ENCODE measurements at regions not wholly inside any gene's neighbourhood (a gene's known extent, or its start where the extent isn't known, plus 50 kb on each side); places are given as distances from the start of the nearest gene placed in this dataset.

DNA sequence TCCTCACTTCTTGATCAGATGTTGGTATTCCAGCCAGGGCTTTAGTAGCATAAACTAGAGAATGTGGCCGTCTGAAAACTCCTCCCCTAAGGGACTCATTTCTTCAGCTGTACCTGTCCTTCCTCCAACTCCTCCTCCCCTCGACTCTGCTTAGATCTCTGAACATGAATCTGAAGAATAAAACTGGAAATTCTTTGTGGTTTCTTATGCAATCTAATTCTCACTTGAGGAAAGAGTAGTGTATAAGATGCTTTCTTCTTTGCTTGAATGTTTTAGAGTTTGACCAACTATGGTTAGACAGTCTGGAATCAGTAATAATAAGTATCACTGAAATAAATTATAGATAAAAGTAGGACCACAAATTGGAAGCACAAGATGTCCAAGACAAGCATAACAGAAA lies 128.5 kb downstream of the LRRC70 start (continued):
- TF ChIP-seq SP2 (IDR thresholded peaks at IDR 0.05; ENCODE audit: low read length): no peak
- no peak for TF ChIP-seq CREB1 (IDR thresholded peaks at IDR 0.05)
- TF ChIP-seq KDM4A (IDR thresholded peaks at IDR 0.05; ENCODE audit: low read depth, low read length, severe bottlenecking): no peak
- no peak for TF ChIP-seq EP300 (IDR thresholded peaks at IDR 0.05; ENCODE audit: borderline replicate concordance in 1 of 2, low read depth in 2 of 2, low read length in 2 of 2)
- TF ChIP-seq MAFK (IDR thresholded peaks at IDR 0.05; ENCODE audit: low read depth, low read length): no peak
- TF ChIP-seq KDM1A (IDR thresholded peaks at IDR 0.05; ENCODE audit: borderline replicate concordance, low read length): no peak
- no peak for TF ChIP-seq RBBP5 (IDR thresholded peaks at IDR 0.05; ENCODE audit: borderline replicate concordance, low read depth, low read length)
- TF ChIP-seq BRCA1 (IDR thresholded peaks at IDR 0.05; ENCODE audit: low read depth, low read length): no peak
- TF ChIP-seq SRF (IDR thresholded peaks at IDR 0.05; ENCODE audit: low read depth, low read length): no peak

Data from H1 (cell line).